Stimulated activated naive CD8-positive, alpha-beta T cell treated with anti-CD3 and anti-CD28 coated beads, Interleukin-15, Interleukin-2, amounts not matched to agents 100 U/mL and 50 U/mL, for 24 hours (primary cell): ENCODE measurements at regions not wholly inside any gene's neighbourhood (a gene's known extent, or its start where the extent isn't known, plus 50 kb on each side); places are given as distances from the start of the nearest gene placed in this dataset.

ENCODE experiments used
- ATAC-seq: fragments of 150-1000 bp; cut with Tn5 transposase; one replicate; pipeline ENCODE4 v1.10.0; 2021
- DNase-seq: peaks from one replicate; pipeline ENCODE4 v3.0.0; 2021

DNA sequence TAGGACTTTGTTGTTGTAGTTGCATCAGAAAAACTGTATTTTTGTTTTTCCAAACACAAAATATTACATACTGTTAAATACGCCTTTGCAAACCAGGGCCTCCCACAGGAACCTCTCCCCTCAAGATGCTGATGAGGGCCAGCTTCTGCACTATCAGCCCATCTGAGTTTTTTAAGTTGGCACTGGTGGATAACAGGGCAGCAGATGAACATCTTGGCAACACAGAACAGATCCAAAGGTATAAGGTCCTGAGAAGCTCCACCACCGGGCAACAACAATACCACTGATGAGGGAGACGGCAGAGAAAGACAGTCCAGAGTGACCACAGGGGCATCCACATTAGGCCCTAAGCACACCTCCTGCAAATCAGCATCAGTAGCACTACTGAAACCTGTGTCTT lies 177.7 kb downstream of the DLL1 start:
- ATAC-seq (no peak), DNase-seq (no peak)

DNA sequence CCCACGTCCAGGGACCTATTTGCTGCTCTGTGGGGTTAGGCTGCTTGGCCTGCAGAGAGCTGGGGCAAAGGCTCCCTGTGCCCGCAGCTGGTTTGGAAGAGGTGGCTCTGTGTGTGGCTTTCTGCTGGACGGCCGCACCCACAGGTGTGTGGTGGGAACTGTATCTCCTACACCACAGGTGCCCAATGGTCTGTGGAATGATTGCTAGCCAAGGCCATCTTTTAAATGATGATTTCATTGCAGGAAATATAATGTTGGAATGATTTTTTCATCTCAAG lies 178.4 kb downstream of the DLL1 start:
- ATAC-seq, result no peak
- DNase-seq, result no peak

DNA sequence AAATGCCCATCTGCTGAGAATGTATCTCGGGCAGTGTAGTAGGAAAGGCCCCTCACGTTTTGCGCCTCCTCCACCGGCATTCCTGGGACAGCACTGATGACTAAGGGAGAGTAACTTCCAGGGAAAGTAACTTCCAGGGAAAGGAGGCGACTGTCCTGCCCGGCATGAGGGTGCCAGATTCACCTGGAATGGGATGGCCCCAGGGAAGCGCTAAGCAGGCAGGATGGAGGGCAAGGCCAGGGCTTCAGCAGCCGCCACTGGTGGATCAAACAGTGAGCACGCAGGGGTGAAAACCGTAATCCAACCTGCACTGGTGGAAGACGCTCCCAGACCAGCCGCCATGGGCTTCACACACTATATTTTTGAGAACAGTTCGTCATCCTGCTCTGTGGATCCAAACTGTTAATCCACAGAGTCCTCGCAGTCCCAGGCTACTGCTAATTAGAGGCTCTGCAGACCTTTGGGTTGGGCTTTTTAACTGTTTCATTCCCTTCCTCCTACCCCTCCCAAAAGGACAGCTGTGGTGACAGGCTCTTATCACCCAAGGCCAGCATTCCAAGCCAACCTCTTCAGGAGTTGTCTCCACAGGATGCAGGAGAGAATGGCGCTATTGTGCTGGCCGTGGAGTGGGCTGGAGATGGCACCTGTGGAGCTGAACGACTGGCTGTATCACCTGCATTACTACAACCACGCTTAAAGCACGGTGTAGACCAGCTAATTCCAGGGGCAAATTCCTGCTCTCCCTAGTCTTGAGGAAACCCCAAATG lies 178.9 kb downstream of the DLL1 start:
- DNase-seq (no peak), ATAC-seq (no peak)

DNA sequence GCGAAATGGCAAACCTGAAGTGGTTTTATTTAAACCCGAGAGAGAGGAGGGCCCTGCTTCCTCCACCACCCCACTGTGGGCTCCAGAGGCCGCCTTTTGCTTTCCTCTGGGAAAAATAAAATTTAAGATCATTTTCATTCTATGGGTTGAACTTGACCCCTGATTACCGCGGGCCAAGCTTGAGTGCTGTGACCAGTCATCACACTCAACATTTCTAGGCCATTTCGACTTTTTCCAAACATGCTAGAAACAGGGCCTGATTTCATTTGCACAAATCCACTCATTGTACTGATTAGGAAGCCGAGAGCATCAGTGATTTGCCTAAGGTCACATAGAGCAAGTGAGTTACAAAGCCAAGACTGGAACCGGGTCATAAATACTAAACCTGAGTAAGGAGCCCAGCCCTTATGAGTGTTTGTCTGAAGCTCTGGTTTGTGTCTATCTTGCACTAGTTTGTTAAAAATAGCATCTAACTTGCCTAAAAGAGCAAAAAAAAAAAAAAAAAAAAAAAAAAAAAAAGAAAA lies 179.7 kb downstream of the DLL1 start:
- DNase-seq (no peak), ATAC-seq (no peak)

- ATAC-seq (no peak), DNase-seq (peak; percentile 0)
Measured at GRCh38 chr6:170110201-170111140, 180.4 kb downstream of the DLL1 start.

GRCh38 chr6:170108890-170109587 lies 181.8 kb downstream of the DLL1 start:
- DNase-seq (peak; percentile 1), ATAC-seq (no peak)

GRCh38 chr6:170108456-170108855 lies 182.4 kb downstream of the DLL1 start:
- DNase-seq (peak; percentile 1), ATAC-seq (no peak)

DNA sequence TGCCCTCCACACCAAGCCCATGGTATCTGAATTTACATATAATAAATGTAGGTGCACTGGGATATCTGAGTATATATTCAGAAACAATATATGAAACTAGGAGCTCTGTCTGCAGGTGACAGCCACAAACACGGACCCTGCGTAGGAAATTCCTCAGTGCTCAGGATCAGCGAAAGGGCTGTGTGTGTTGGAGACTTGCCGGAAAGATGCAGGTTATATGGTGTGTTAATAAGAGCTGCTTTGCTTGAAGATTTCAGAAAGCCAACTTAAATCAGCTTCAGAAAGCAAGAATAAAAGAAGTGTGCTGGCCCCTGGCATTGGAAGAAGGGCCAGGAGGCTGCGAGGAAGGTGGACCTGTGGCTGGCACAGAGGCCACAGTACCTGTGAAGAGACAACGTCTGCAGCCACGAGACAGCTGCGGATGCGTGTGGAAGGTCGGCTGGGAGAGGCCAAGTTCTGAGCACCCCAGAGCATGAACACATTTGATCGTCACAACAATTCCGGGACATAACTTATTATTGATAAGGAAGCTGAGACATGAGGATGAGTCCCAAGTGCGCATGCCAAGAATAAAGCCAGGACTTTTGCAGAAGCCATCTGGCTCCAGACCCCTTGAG lies 183.2 kb downstream of the DLL1 start:
- peak; percentile 1 for DNase-seq
- ATAC-seq, result no peak

- no peak for DNase-seq
- no peak for ATAC-seq
Measured at GRCh38 chr6:170106906-170107525, 183.9 kb downstream of the DLL1 start.

- ATAC-seq (no peak), DNase-seq (no peak)
Measured at GRCh38 chr6:170102582-170103481, 188.0 kb downstream of the DLL1 start.

DNA sequence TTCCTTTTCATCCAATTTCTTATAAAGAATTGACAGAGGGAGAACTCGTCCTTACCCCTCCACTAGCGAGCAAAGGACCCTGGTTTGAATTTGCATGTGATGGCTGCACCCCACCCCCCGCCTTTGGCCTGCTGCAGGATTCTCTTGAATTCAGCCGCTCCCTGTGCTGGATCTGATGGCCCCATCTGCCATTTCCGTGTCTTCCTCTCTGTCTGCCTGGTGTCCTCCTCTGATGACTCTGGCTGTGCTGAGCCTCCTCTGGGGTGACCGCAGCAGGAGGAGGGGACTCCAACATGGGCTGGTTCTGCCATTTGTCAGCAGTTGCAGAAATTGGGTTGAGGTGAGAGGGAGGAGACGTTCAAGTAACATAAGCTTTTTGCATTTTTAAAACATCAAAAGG lies 188.8 kb downstream of the DLL1 start:
- ATAC-seq (no peak), DNase-seq (no peak)

- ATAC-seq, result no peak
- DNase-seq, result no peak
Measured at GRCh38 chr6:170101281-170102035, 189.4 kb downstream of the DLL1 start.

GRCh38 chr6:170100046-170100445 lies 190.8 kb downstream of the DLL1 start:
- DNase-seq, result no peak
- ATAC-seq, result no peak

DNA sequence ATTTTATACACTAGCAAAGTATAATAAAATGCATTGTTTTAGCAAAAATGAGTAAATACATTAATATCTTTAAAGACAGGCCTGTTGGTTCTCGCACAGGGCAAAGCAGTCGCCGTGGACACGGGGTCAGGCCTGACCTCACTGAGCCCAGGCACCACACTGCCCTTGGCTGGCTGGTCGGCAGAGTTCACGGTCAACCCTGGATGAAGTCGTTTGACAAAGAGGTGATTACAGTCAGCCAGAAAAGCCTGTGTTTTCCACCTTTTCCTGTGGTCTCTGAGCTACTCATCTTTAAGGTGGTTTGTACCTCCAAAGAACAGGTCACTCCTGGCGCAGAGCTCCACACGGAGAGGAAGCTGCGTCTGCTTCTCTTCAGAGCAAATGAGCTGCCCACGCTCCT lies 191.5 kb downstream of the DLL1 start:
- DNase-seq (no peak), ATAC-seq (no peak)

- ATAC-seq (no peak), DNase-seq (no peak)
Measured at GRCh38 chr6:170098428-170099170, 192.3 kb downstream of the DLL1 start.

DNA sequence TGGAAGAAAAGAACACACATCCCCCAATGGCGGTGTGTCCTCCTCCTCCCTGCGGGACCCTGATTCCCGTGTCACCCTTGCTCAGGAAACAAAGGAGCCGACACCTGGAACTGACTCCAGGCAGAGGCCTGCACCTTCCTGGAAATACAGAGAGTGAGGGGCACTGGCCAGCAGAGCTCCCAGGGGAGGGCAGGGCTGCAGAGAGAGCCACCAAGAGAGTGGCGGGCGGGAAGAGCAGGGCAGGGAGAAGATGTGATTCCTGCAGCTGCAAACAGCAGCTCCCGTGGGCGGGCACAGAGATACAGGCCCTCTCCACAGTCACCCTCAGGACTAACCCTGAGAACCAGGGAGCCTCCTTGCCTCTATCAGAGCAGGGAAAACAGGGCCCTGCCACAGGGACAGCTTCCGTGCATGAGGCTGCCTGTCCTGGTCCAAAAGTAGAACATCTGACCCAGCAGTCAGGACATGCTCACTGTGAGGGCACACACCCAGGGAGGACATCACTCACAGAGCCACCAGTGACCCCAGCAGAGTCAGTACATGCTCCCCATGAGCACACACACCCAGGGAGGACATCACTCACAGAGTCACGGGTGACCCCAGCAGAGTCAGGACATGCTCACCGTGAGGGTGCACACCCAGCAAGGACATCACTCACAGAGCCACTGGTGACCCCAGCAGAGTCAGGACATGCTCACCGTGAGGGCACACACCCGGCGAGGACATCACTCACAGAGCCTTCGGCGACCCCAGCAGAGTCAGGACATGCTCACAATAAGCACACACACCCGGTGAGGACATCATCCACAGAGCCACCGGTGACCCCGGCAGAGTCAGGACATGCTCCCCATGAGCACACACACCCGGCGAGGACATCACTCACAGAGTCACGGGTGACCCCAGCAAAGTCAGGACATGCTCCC lies 193.1 kb downstream of the DLL1 start:
- no peak for ATAC-seq
- DNase-seq, result no peak

- DNase-seq, result no peak
- no peak for ATAC-seq
Measured at GRCh38 chr6:170096803-170097504, 193.9 kb downstream of the DLL1 start.
